Neutrophil (primary cell): ENCODE measurements at regions not wholly inside any gene's neighbourhood (a gene's known extent, or its start where the extent isn't known, plus 50 kb on each side); places are given as distances from the start of the nearest gene placed in this dataset.
"Not testable (repeated sequence)": the region's sequence is repeated elsewhere in the genome, so short reads cannot be mapped to it uniquely, and the experiment has no call there.

Experiments
- H3K27ac ChIP-seq: fragments of 200-600 bp; sonication (generic); 2 replicates; pipeline ENCODE4 v1.5.1; 2016; ENCODE audit warnings: mild to moderate bottlenecking, moderate library complexity
- H3K27me3 ChIP-seq: fragments of 200-600 bp; sonication (generic); 2 replicates; pipeline ENCODE4 v1.6.0; 2016; ENCODE audit warnings: mild to moderate bottlenecking
- H3K36me3 ChIP-seq: fragments of 200-600 bp; sonication (generic); 2 replicates; pipeline ENCODE4 v1.5.1; 2017
- H3K4me1 ChIP-seq, 2 experiments: fragments of 200-600 bp in 1 of 2; sonication (generic) in 1 of 2; 1 replicate in 1 of 2; 2 replicates in 1 of 2; pipeline versions ENCODE4 v1.5.1 to v1.6.1; 2013 to 2016; ENCODE audit warnings: low read depth in 1 of 2, low read length in 1 of 2, mild to moderate bottlenecking in 1 of 2, moderate library complexity in 1 of 2; ENCODE audit not compliant: control insufficient read depth in 1 of 2, insufficient read depth in 1 of 2
- H3K4me3 ChIP-seq, 2 experiments: fragments of 200-600 bp in 1 of 2; sonication (generic) in 1 of 2; 1 replicate in 1 of 2; 2 replicates in 1 of 2; pipeline ENCODE4 v1.5.1; 2013 to 2016; ENCODE audit warnings: low read depth in 1 of 2, low read length in 1 of 2, mild to moderate bottlenecking in 1 of 2, moderate library complexity in 1 of 2
- H3K9me3 ChIP-seq: fragments of 200-600 bp; sonication (generic); 2 replicates; pipeline ENCODE4 v1.5.1; 2016
- TF ChIP-seq, protein P1 (sequence below): fragments of 200-600 bp; sonication (generic); IDR thresholded peaks from 2 replicates; pipeline ENCODE4 v1.5.1; 2016; ENCODE audit warnings: antibody characterized with exemption

DNA sequence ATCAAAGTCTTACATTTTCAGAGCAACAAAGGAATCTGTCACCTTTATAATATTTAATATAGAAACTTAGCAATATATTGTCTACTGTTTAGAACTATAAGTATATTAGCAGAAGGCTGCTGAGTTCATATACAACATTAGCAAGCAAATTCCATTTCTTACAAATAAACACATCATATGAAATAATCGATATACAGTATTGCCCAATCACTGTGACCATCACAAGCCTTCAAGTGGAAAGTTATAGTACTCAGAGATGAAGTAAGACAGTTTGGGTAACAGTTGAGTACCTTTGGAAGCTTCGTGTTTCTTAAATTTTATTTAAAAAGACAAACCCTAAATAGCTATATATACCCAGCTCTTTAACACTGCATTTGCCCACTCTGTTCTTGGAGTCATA lies 135.2 kb upstream of the IRX1 start:
- H3K27me3 ChIP-seq, result no peaks in the 10 kb centered on the region
- H3K9me3 ChIP-seq, result no peaks in the 10 kb centered on the region
- no peaks in the 10 kb centered on the region for H3K36me3 ChIP-seq
- no peak overlapping the region for H3K27ac ChIP-seq
- no peaks in the 10 kb centered on the region for H3K4me1 ChIP-seq
- no peak overlapping the region for H3K4me3 ChIP-seq
- TF ChIP-seq, protein P1, sequence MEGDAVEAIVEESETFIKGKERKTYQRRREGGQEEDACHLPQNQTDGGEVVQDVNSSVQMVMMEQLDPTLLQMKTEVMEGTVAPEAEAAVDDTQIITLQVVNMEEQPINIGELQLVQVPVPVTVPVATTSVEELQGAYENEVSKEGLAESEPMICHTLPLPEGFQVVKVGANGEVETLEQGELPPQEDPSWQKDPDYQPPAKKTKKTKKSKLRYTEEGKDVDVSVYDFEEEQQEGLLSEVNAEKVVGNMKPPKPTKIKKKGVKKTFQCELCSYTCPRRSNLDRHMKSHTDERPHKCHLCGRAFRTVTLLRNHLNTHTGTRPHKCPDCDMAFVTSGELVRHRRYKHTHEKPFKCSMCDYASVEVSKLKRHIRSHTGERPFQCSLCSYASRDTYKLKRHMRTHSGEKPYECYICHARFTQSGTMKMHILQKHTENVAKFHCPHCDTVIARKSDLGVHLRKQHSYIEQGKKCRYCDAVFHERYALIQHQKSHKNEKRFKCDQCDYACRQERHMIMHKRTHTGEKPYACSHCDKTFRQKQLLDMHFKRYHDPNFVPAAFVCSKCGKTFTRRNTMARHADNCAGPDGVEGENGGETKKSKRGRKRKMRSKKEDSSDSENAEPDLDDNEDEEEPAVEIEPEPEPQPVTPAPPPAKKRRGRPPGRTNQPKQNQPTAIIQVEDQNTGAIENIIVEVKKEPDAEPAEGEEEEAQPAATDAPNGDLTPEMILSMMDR, result no peak

DNA sequence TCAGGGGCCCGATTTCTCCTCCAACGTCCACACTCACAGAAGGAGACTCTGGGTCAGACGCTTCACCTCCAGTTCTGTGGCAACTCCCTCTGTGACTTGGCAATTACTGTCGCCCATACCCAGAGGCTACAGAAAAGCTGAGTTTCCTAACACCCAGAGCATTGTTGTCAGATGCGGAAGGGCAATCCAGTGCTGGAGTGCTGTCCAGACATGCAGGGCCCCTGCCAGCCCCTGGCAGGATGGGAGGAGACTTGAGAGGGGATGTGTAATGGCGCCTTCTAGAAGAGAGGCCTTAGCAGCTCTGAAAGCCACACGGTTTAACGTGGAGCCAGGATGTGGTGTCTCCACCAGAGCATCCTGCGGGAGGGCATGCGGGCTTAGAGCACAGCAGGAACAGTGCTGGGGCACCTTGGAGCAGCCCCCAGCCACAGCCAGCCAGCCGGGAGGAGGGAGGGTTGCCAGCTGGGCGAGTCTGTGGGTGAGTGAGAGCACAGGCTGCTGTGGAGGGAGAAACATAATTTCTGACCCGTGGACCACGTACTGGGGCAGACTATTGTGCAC lies 139.4 kb upstream of the IRX1 start:
- no peak overlapping the region for H3K4me3 ChIP-seq
- no peaks in the 10 kb centered on the region for H3K27me3 ChIP-seq
- no peaks in the 10 kb centered on the region for H3K4me1 ChIP-seq
- TF ChIP-seq, protein P1, result no peak
- no peaks in the 10 kb centered on the region for H3K36me3 ChIP-seq
- H3K27ac ChIP-seq, result no peak overlapping the region
- no peaks in the 10 kb centered on the region for H3K9me3 ChIP-seq

DNA sequence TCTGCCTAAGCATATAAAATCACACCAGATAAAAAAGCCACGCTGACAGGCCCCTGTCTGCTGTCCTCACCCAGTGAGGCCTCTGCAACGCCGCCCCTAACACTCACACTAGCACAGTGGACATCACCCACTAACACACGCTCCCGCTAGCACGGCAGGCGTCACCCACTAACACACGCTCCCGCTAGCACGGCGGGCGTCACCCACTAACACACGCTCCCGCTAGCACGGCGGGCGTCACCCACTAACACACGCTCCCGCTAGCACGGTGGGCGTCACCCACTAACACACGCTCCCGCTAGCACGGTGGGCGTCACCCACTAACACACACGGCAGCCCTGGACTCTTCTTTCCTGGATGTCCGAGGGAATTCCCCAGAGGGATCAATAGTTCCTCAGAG lies 141.6 kb upstream of the IRX1 start:
- not testable (repeated sequence) for H3K36me3 ChIP-seq, H3K27ac ChIP-seq, H3K9me3 ChIP-seq, H3K4me1 ChIP-seq, H3K27me3 ChIP-seq, H3K4me3 ChIP-seq

DNA sequence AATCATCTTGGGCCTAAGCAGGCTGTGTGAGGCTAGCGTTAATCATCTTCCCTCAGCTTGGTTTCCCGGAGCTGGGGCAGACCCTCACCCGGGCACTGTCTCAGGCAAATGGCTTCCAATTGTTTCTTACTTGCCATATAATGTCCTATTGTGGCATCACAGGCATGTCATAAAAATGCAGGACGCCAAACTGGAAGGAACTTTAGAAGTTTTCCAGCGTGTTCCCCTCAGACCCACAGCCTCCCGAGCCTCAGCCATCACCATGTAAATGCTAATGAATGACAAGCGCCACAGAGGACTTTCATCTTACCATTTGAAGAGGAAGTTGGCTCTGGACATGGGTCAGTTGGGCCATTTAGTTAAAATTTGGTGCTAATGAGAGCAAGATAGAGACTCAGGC lies 143.0 kb upstream of the IRX1 start:
- Histone ChIP-seq H3K4me1 (no peaks in the 10 kb centered on the region), H3K9me3 (no peaks in the 10 kb centered on the region), H3K27me3 (no peaks in the 10 kb centered on the region), H3K4me3 (no peak overlapping the region), H3K36me3 (no peaks in the 10 kb centered on the region), H3K27ac (no peak overlapping the region)
- TF ChIP-seq, protein P1, result no peak

DNA sequence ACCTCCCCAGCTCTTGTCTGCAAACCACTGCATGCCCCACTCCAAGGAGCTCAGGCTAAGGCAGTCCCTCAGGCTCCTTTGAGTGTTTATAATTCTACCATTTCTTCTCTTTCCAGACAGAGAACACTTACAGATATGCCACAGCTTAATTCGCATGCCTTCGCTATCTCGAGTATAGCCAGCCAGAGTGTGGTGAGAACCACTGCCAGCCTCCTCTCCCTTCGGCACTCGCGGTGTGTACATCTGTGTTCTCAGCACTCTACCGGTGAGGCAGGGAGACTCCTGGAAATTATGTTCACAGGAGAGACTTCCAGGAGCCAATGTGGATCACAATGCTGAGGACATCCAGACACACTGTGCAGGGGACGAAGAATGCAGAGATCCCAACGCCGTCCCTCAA lies 143.7 kb upstream of the IRX1 start:
- Histone ChIP-seq H3K4me1 (no peaks in the 10 kb centered on the region), H3K9me3 (no peaks in the 10 kb centered on the region), H3K36me3 (no peaks in the 10 kb centered on the region), H3K4me3 (no peak overlapping the region), H3K27ac (no peak overlapping the region), H3K27me3 (no peaks in the 10 kb centered on the region)
- TF ChIP-seq, protein P1, result no peak

DNA sequence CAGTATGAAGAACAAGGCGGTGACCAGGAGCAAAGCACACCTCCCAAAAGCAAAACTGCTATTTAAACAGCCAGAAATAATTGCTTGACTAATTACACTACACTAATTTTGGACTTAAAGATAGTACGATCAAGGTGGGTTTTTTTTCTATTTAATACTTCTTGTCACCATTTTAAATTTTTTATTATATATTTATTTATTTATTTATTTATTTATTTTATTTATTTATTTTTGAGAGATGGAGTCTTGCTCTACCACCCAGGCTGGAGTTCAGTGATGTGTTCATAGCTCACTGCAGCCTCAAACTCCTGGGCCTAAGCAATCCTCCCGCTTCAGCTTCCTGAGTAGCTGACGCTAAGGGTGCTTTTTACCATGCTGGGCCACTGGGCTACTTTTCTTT lies 146.2 kb upstream of the IRX1 start:
- H3K27me3 ChIP-seq, result no peaks in the 10 kb centered on the region
- TF ChIP-seq, protein P1, result no peak
- no peak overlapping the region for H3K4me3 ChIP-seq
- H3K4me1 ChIP-seq, result no peaks in the 10 kb centered on the region
- no peaks in the 10 kb centered on the region for H3K36me3 ChIP-seq
- H3K9me3 ChIP-seq, result peaks cover 5% of the 10 kb centered on the region
- H3K27ac ChIP-seq, result no peak overlapping the region
